MM.1S (cell line): ENCODE measurements at regions not wholly inside any gene's neighbourhood (a gene's known extent, or its start where the extent isn't known, plus 50 kb on each side); places are given as distances from the start of the nearest gene placed in this dataset.

Experiments used
- DNase-seq: peaks from one replicate; pipeline ENCODE4 v3.0.0-alpha.2; 2015
- H2AFZ ChIP-seq: fragments of 300-600 bp; sonication (generic); 2 replicates; pipeline ENCODE4 v1.6.0; 2016; ENCODE audit warnings: antibody characterized with exemption, low read length
- H3F3A ChIP-seq: fragments of 300-600 bp; sonication (generic); 2 replicates; pipeline ENCODE4 v1.6.1; 2016; ENCODE audit warnings: mild to moderate bottlenecking, antibody characterized with exemption, low read length, moderate library complexity, mixed read lengths; ENCODE audit not compliant: insufficient read depth
- H3K27ac ChIP-seq: fragments of 300-600 bp; sonication (generic); 2 replicates; pipeline ENCODE4 v1.5.1; 2016; ENCODE audit warnings: mild to moderate bottlenecking, low read length
- H3K27me3 ChIP-seq: fragments of 300-600 bp; sonication (generic); replicated peaks from 2 replicates; pipeline ENCODE4 v1.6.0; 2016; ENCODE audit warnings: low read length; ENCODE audit not compliant: insufficient read depth
- H3K36me3 ChIP-seq: fragments of 300-600 bp; sonication (generic); replicated peaks from 2 replicates; pipeline ENCODE4 v1.6.1; 2016; ENCODE audit warnings: mild to moderate bottlenecking, low read length, mixed read lengths; ENCODE audit not compliant: insufficient read depth
- H3K4me1 ChIP-seq: fragments of 300-600 bp; sonication (generic); 2 replicates; pipeline ENCODE4 v1.6.1; 2016; ENCODE audit warnings: low read length, mixed read lengths
- H3K4me2 ChIP-seq: fragments of 300-600 bp; sonication (generic); 2 replicates; pipeline ENCODE4 v1.6.0; 2016; ENCODE audit warnings: low read depth, low read length
- H3K4me3 ChIP-seq: fragments of 300-600 bp; sonication (generic); 2 replicates; pipeline ENCODE4 v1.5.1; 2016; ENCODE audit warnings: low read length, mixed read lengths
- H3K79me2 ChIP-seq: fragments of 300-600 bp; sonication (generic); 2 replicates; pipeline ENCODE4 v1.6.1; 2016; ENCODE audit warnings: mixed run types, low read length, mixed read lengths
- H3K9ac ChIP-seq: fragments of 300-600 bp; sonication (generic); 2 replicates; pipeline ENCODE4 v1.6.1; 2016; ENCODE audit warnings: low read length, mixed read lengths
- H3K9me2 ChIP-seq: fragments of 300-600 bp; sonication (generic); replicated peaks from 2 replicates; pipeline ENCODE4 v1.6.1; 2016; ENCODE audit warnings: mild to moderate bottlenecking, low read length, mixed read lengths; ENCODE audit not compliant: insufficient read depth
- H3K9me3 ChIP-seq: fragments of 300-600 bp; sonication (generic); replicated peaks from 2 replicates; pipeline ENCODE4 v1.6.1; 2016; ENCODE audit warnings: mild to moderate bottlenecking, low read length, mixed read lengths; ENCODE audit not compliant: insufficient read depth
- H4K20me1 ChIP-seq: fragments of 300-600 bp; sonication (generic); 2 replicates; pipeline ENCODE4 v1.6.1; 2016; ENCODE audit warnings: mild to moderate bottlenecking, low read length, moderate library complexity, mixed read lengths; ENCODE audit not compliant: insufficient read depth
- CTCF ChIP-seq: fragments of 300-600 bp; sonication (generic); IDR thresholded peaks from 2 replicates; pipeline ENCODE4 v1.5.1; 2016; ENCODE audit warnings: antibody characterized with exemption, low read length, mixed read lengths
- EZH2 ChIP-seq: fragments of 300-600 bp; sonication (generic); optimal IDR thresholded peaks from 2 replicates; pipeline ENCODE3; 2017; ENCODE audit warnings: low read depth, mild to moderate bottlenecking, antibody characterized with exemption, low read length, mixed read lengths
- EZH2phosphoT487 ChIP-seq: fragments of 300-600 bp; sonication (generic); IDR thresholded peaks from 2 replicates; pipeline ENCODE4 v1.6.1; 2018; ENCODE audit warnings: antibody characterized with exemption, low read length

GRCh38 chr2:226126104-226126503 is 673.5 kb downstream of the IRS1 start:
- Histone ChIP-seq H3K4me1 (0 out of 2 replicates have a peak, but pooled peaks cover under 1% of the 10 kb centered on the region), H3K27me3 (no peaks in the 10 kb centered on the region), H3F3A (no peaks in the 10 kb centered on the region), H2AFZ (no peak overlapping the region), H3K79me2 (no peaks in the 10 kb centered on the region), H4K20me1 (no peaks in the 10 kb centered on the region), H3K36me3 (no peaks in the 10 kb centered on the region), H3K9ac (no peak overlapping the region), H3K4me3 (no peak overlapping the region), H3K27ac (no peak overlapping the region), H3K4me2 (no peak overlapping the region), H3K9me3 (no peaks in the 10 kb centered on the region), H3K9me2 (no peaks in the 10 kb centered on the region)
- DNase-seq: no peak
- TF ChIP-seq CTCF: no peak
- no peak for TF ChIP-seq EZH2phosphoT487
- no peak for TF ChIP-seq EZH2

DNA sequence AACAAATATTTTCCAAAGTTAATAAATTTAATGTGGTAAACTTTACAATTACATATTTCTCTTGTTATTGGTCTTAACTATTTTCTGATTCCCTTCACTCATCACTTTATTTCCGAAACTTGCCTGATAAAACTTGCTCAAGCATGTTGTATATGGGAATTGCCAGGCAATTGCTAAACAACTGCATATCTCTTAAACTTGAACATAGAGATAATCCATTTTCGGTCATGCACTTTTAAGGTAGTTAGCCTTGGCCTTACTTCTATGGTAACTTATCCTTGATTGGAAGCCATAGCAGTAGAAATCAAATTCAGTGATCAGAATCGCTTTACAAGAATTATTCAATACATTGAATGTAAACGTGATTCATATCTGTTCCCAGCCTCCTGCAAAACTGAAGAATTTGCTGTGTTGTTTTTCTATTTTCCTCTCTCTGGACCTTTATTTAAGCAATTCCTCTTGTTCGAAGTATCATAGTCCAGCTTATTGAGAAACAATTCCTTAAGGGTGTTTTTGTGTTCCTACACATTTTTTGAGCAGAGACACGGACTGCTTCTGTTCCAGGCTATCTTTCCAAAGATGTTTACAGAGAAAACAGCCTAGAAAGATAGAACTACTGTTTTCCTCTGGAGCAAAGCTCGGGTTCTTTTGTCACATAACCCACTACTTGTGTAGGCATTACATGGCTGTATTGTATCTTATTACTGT is 674.3 kb downstream of the IRS1 start:
- Histone ChIP-seq H3K27ac (no peak overlapping the region), H3K4me2 (no peak overlapping the region)

GRCh38 chr2:226124548-226125011 is 675.0 kb downstream of the IRS1 start:
- Histone ChIP-seq H3K4me3 (no peak overlapping the region), H3K79me2 (no peaks in the 10 kb centered on the region), H4K20me1 (no peaks in the 10 kb centered on the region), H3K4me2 (no peak overlapping the region), H2AFZ (no peak overlapping the region), H3K9ac (no peak overlapping the region), H3K4me1 (no peaks in the 10 kb centered on the region), H3K27me3 (no peaks in the 10 kb centered on the region), H3K27ac (no peak overlapping the region), H3K9me3 (no peaks in the 10 kb centered on the region), H3K9me2 (no peaks in the 10 kb centered on the region), H3F3A (no peaks in the 10 kb centered on the region), H3K36me3 (no peaks in the 10 kb centered on the region)
- TF ChIP-seq EZH2phosphoT487: no peak
- no peak for TF ChIP-seq EZH2
- no peak for TF ChIP-seq CTCF
- DNase-seq: no peak

More for the DNA sequence above, 674.3 kb downstream of the IRS1 start:
- no peak for DNase-seq
- Histone ChIP-seq H3F3A (no peaks in the 10 kb centered on the region), H2AFZ (no peak overlapping the region), H4K20me1 (no peaks in the 10 kb centered on the region), H3K9me2 (no peaks in the 10 kb centered on the region), H3K9me3 (no peaks in the 10 kb centered on the region), H3K36me3 (no peaks in the 10 kb centered on the region), H3K4me1 (no peaks in the 10 kb centered on the region), H3K79me2 (no peaks in the 10 kb centered on the region), H3K27me3 (no peaks in the 10 kb centered on the region), H3K4me3 (no peak overlapping the region), H3K9ac (no peak overlapping the region)
- TF ChIP-seq EZH2 (no peak), CTCF (no peak), EZH2phosphoT487 (no peak)
